ENCODE measurements at regions not wholly inside any gene's neighbourhood (a gene's known extent, or its start where the extent isn't known, plus 50 kb on each side); places are given as distances from the start of the nearest gene placed in this dataset.

- TF ChIP-seq EZH2phosphoT487 (IDR thresholded peaks at IDR 0.05; ENCODE audit: borderline replicate concordance, low read length) (no peak), CTCF (IDR thresholded peaks at IDR 0.05; ENCODE audit: low read depth, low read length, poor library complexity, severe bottlenecking) (peak; percentile 60)
- Histone ChIP-seq H3K4me1 (ENCODE audit: control insufficient read depth, low read length) (no peaks in the 10 kb centered on the region), H3K27ac (ENCODE audit: low read depth, low read length) (no peak overlapping the region), H3F3A (ENCODE audit: control insufficient read depth, insufficient read depth) (no peaks in the 10 kb centered on the region), H3K4me2 (ENCODE audit: low read length) (no peak overlapping the region), H4K20me1 (ENCODE audit: control insufficient read depth, insufficient read depth, low read depth, low read length) (no peaks in the 10 kb centered on the region), H3K9me3 (ENCODE audit: control insufficient read depth, insufficient read depth, low read length) (no peaks in the 10 kb centered on the region), H3K79me2 (ENCODE audit: control insufficient read depth, low read length) (no peaks in the 10 kb centered on the region), H3K9me2 (replicated peaks; ENCODE audit: control insufficient read depth, low read length) (no peaks in the 10 kb centered on the region), H3K27me3 (ENCODE audit: control insufficient read depth, low read length) (no peaks in the 10 kb centered on the region), H3K36me3 (ENCODE audit: control insufficient read depth, low read length) (no peaks in the 10 kb centered on the region), H3K4me3 (ENCODE audit: low read length) (no peak overlapping the region)
These were observed 1826.0 kb downstream of the STIM2 start for GRCh38 chr4:28686618-28687017.

- Histone ChIP-seq H3K27me3 (ENCODE audit: control insufficient read depth, low read length) (no peaks in the 10 kb centered on the region), H3K36me3 (ENCODE audit: control insufficient read depth, low read length) (no peaks in the 10 kb centered on the region), H3K9me3 (ENCODE audit: control insufficient read depth, insufficient read depth, low read length) (no peaks in the 10 kb centered on the region)
These were observed 1830.2 kb downstream of the STIM2 start for GRCh38 chr4:28690890-28691289.

GRCh38 chr4:28702571-28702970, 1841.9 kb downstream of the STIM2 start:
- Histone ChIP-seq H3K27me3 (ENCODE audit: control insufficient read depth, low read length) (no peaks in the 10 kb centered on the region), H3K4me1 (ENCODE audit: control insufficient read depth, low read length) (no peaks in the 10 kb centered on the region), H3K9me2 (replicated peaks; ENCODE audit: control insufficient read depth, low read length) (no peaks in the 10 kb centered on the region), H3K9me3 (ENCODE audit: control insufficient read depth, insufficient read depth, low read length) (no peaks in the 10 kb centered on the region), H3K4me3 (ENCODE audit: low read length) (no peak overlapping the region), H3F3A (ENCODE audit: control insufficient read depth, insufficient read depth) (no peaks in the 10 kb centered on the region), H3K36me3 (ENCODE audit: control insufficient read depth, low read length) (no peaks in the 10 kb centered on the region), H3K4me2 (ENCODE audit: low read length) (no peak overlapping the region), H4K20me1 (ENCODE audit: control insufficient read depth, insufficient read depth, low read depth, low read length) (no peaks in the 10 kb centered on the region), H3K79me2 (ENCODE audit: control insufficient read depth, low read length) (no peaks in the 10 kb centered on the region), H3K27ac (ENCODE audit: low read depth, low read length) (no peak overlapping the region)
- no peak for TF ChIP-seq EZH2phosphoT487 (IDR thresholded peaks at IDR 0.05; ENCODE audit: borderline replicate concordance, low read length)
- TF ChIP-seq CTCF (IDR thresholded peaks at IDR 0.05; ENCODE audit: low read depth, low read length, poor library complexity, severe bottlenecking) = no peak

More at GRCh38 chr4:28690890-28691289, 1830.2 kb downstream of the STIM2 start:
- no peaks in the 10 kb centered on the region for H3K79me2 ChIP-seq (ENCODE audit: control insufficient read depth, low read length)
- H3K4me3 ChIP-seq (ENCODE audit: low read length) = no peak overlapping the region
- H3K27ac ChIP-seq (ENCODE audit: low read depth, low read length) = no peak overlapping the region
- no peaks in the 10 kb centered on the region for H4K20me1 ChIP-seq (ENCODE audit: control insufficient read depth, insufficient read depth, low read depth, low read length)
- no peak for TF ChIP-seq EZH2phosphoT487 (IDR thresholded peaks at IDR 0.05; ENCODE audit: borderline replicate concordance, low read length)
- no peak for TF ChIP-seq CTCF (IDR thresholded peaks at IDR 0.05; ENCODE audit: low read depth, low read length, poor library complexity, severe bottlenecking)
- H3K9me2 ChIP-seq (replicated peaks; ENCODE audit: control insufficient read depth, low read length) = no peaks in the 10 kb centered on the region
- H3K4me1 ChIP-seq (ENCODE audit: control insufficient read depth, low read length) = no peaks in the 10 kb centered on the region
- H3F3A ChIP-seq (ENCODE audit: control insufficient read depth, insufficient read depth) = no peaks in the 10 kb centered on the region
- H3K4me2 ChIP-seq (ENCODE audit: low read length) = no peak overlapping the region

GRCh38 chr4:28709891-28710290, 1849.2 kb downstream of the STIM2 start:
- H3K4me3 ChIP-seq (ENCODE audit: low read length) = no peak overlapping the region
- H3K9me2 ChIP-seq (replicated peaks; ENCODE audit: control insufficient read depth, low read length) = no peaks in the 10 kb centered on the region
- no peaks in the 10 kb centered on the region for H3K9me3 ChIP-seq (ENCODE audit: control insufficient read depth, insufficient read depth, low read length)
- no peak overlapping the region for H3K27ac ChIP-seq (ENCODE audit: low read depth, low read length)
- no peaks in the 10 kb centered on the region for H3K79me2 ChIP-seq (ENCODE audit: control insufficient read depth, low read length)
- no peaks in the 10 kb centered on the region for H4K20me1 ChIP-seq (ENCODE audit: control insufficient read depth, insufficient read depth, low read depth, low read length)
- no peaks in the 10 kb centered on the region for H3K27me3 ChIP-seq (ENCODE audit: control insufficient read depth, low read length)
- no peaks in the 10 kb centered on the region for H3K4me1 ChIP-seq (ENCODE audit: control insufficient read depth, low read length)
- no peak overlapping the region for H3K4me2 ChIP-seq (ENCODE audit: low read length)
- no peaks in the 10 kb centered on the region for H3F3A ChIP-seq (ENCODE audit: control insufficient read depth, insufficient read depth)
- TF ChIP-seq CTCF (IDR thresholded peaks at IDR 0.05; ENCODE audit: low read depth, low read length, poor library complexity, severe bottlenecking) (no peak), EZH2phosphoT487 (IDR thresholded peaks at IDR 0.05; ENCODE audit: borderline replicate concordance, low read length) (no peak)
- no peaks in the 10 kb centered on the region for H3K36me3 ChIP-seq (ENCODE audit: control insufficient read depth, low read length)

All from DOHH2 (cell line).